Left cardiac atrium (tissue), 4 donors: ENCODE measurements at regions not wholly inside any gene's neighbourhood (a gene's known extent, or its start where the extent isn't known, plus 50 kb on each side); places are given as distances from the start of the nearest gene placed in this dataset.
A peak's percentile ranks its signal among the peaks of the same experiment; 100 is the strongest.

Experiments used
- ATAC-seq, 2 donors: fragments of 200-7000 bp; cut with Tn5 transposase; one replicate each; pipeline ENCODE4 v1.9.1; 2020; ENCODE audit warnings: mild to moderate bottlenecking in 2 of 2, moderate library complexity in 2 of 2
- DNase-seq: peaks from one replicate; pipeline ENCODE4 v3.0.0-alpha.2; 2020
- intact Hi-C, 2 donors: fragments of 100-400 bp; cut with DNase I; formaldehyde crosslinking; loops; one replicate each; pipeline versions ENCODE4 v1.14.1 to v1.15.1; 2022 to 2023
- donor health status: DM: no; HTN: yes; CAD: no.
- donor health status: DM: no; HTN: yes; CAD: no; lungs with severe emphysema.
- donor health status: DM: yes; HTN: yes; CAD: no.
- donor health status: Dilated cardiomyopathy.

- intact Hi-C loops = no loop called here
- ATAC-seq (no peak), DNase-seq (no peak)
Observed at GRCh38 chr13:69010789-69011188, 1096.8 kb upstream of the ATXN8OS start.

- ATAC-seq = no peak
- DNase-seq = no peak
- intact Hi-C loops = no loop called here
Observed at GRCh38 chr13:69008499-69008898, 1099.1 kb upstream of the ATXN8OS start.

GRCh38 chr13:68998056-68998455 lies 1109.6 kb upstream of the ATXN8OS start:
- DNase-seq (no peak), ATAC-seq (no peak)
- intact Hi-C loops = no loop called here

- intact Hi-C loops = no loop called here
- DNase-seq (no peak), ATAC-seq (no peak)
Observed at GRCh38 chr13:68996668-68997025, 1111.0 kb upstream of the ATXN8OS start.

- intact Hi-C loops = no loop called here
- ATAC-seq (no peak), DNase-seq (no peak)
Observed at GRCh38 chr13:68995972-68996667, 1111.5 kb upstream of the ATXN8OS start.

- intact Hi-C loops = no loop called here
- DNase-seq (no peak), ATAC-seq (no peak)
Observed at GRCh38 chr13:68993154-68993553, 1114.5 kb upstream of the ATXN8OS start.

- ATAC-seq (no peak), DNase-seq (no peak)
- intact Hi-C loops = no loop called here
Observed at GRCh38 chr13:68988176-68988575, 1119.5 kb upstream of the ATXN8OS start.

- no peak for DNase-seq
- no peak for ATAC-seq
- intact Hi-C loops = no loop called here
Observed at GRCh38 chr13:68987585-68987984, 1120.0 kb upstream of the ATXN8OS start.

- peak; percentile 10 for DNase-seq
- intact Hi-C loops = no loop called here
- no peak for ATAC-seq
Observed at GRCh38 chr13:68984688-68985319, 1122.8 kb upstream of the ATXN8OS start.

GRCh38 chr13:68982961-68983619 lies 1124.5 kb upstream of the ATXN8OS start:
- ATAC-seq = no peak
- intact Hi-C loops = no loop called here
- DNase-seq = peak; percentile 10

- ATAC-seq (no peak), DNase-seq (no peak)
- intact Hi-C loops = no loop called here
Observed at GRCh38 chr13:68976287-68976686, 1131.3 kb upstream of the ATXN8OS start.

GRCh38 chr13:68970532-68970931 lies 1137.1 kb upstream of the ATXN8OS start:
- no peak for ATAC-seq
- intact Hi-C loops = no loop called here
- no peak for DNase-seq

GRCh38 chr13:68948586-68948985 lies 1159.0 kb upstream of the ATXN8OS start:
- DNase-seq = no peak
- intact Hi-C loops = no loop called here

GRCh38 chr13:68944272-68944671 lies 1163.4 kb upstream of the ATXN8OS start:
- ATAC-seq (no peak), DNase-seq (no peak)
- intact Hi-C loops = no loop called here

More at GRCh38 chr13:68948586-68948985, 1159.0 kb upstream of the ATXN8OS start:
- ATAC-seq = no peak

- no peak for DNase-seq
- no peak for ATAC-seq
- intact Hi-C loops = no loop called here
Observed at GRCh38 chr13:68940049-68940448, 1167.6 kb upstream of the ATXN8OS start.

- DNase-seq = no peak
- ATAC-seq = no peak
- intact Hi-C loops = no loop called here
Observed at GRCh38 chr13:68938639-68939038, 1169.0 kb upstream of the ATXN8OS start.

GRCh38 chr13:68929075-68929745 lies 1178.4 kb upstream of the ATXN8OS start:
- ATAC-seq (no peak), DNase-seq (no peak)
- intact Hi-C loops = no loop called here

- intact Hi-C loops = no loop called here
Observed at GRCh38 chr13:68927387-68928026, 1180.1 kb upstream of the ATXN8OS start.

GRCh38 chr13:68923995-68924394 lies 1183.6 kb upstream of the ATXN8OS start:
- DNase-seq (no peak), ATAC-seq (no peak)
- intact Hi-C loops = no loop called here

More at GRCh38 chr13:68927387-68928026, 1180.1 kb upstream of the ATXN8OS start:
- no peak for DNase-seq
- ATAC-seq = no peak

- DNase-seq (no peak), ATAC-seq (no peak)
- intact Hi-C loops = no loop called here
Observed at GRCh38 chr13:68908879-68909278, 1198.7 kb upstream of the ATXN8OS start.
